Amniotic epithelial cell (primary cell): ENCODE measurements at regions not wholly inside any gene's neighbourhood (a gene's known extent, or its start where the extent isn't known, plus 50 kb on each side); places are given as distances from the start of the nearest gene placed in this dataset.

ENCODE experiments used
- DNase-seq: peaks from one replicate; pipeline ENCODE4 v3.0.0-alpha.2; 2010; ENCODE audit warnings: low read depth

- DNase-seq: no peak
These were observed 59.6 kb downstream of the OLIG3 start for GRCh38 chr6:137434640-137435039.

- no peak for DNase-seq
These were observed 62.1 kb downstream of the OLIG3 start for GRCh38 chr6:137432054-137432611.

GRCh38 chr6:137430954-137431353 is 63.2 kb downstream of the OLIG3 start:
- no peak for DNase-seq

- no peak for DNase-seq
These were observed 66.4 kb downstream of the OLIG3 start for GRCh38 chr6:137427656-137428290.

- DNase-seq: no peak
These were observed 68.0 kb downstream of the OLIG3 start for GRCh38 chr6:137426007-137426689.

- no peak for DNase-seq
These were observed 69.9 kb downstream of the OLIG3 start for GRCh38 chr6:137424251-137424650.

GRCh38 chr6:137423451-137424168 is 70.6 kb downstream of the OLIG3 start:
- DNase-seq: no peak

- peak; percentile 5 for DNase-seq
These were observed 76.8 kb downstream of the OLIG3 start for GRCh38 chr6:137417396-137417795.

- peak; percentile 68 for DNase-seq
These were observed 77.7 kb downstream of the OLIG3 start for GRCh38 chr6:137416376-137417109.

GRCh38 chr6:137415834-137416190 is 78.4 kb downstream of the OLIG3 start:
- DNase-seq: no peak

GRCh38 chr6:137415127-137415833 is 78.9 kb downstream of the OLIG3 start:
- DNase-seq: peak; percentile 52

GRCh38 chr6:137414599-137414998 is 79.6 kb downstream of the OLIG3 start:
- no peak for DNase-seq

- DNase-seq: no peak
These were observed 80.7 kb downstream of the OLIG3 start for GRCh38 chr6:137413482-137413881.

- DNase-seq: no peak
These were observed 81.6 kb downstream of the OLIG3 start for GRCh38 chr6:137412562-137412961.

GRCh38 chr6:137409266-137409777 is 84.9 kb downstream of the OLIG3 start:
- DNase-seq: no peak

GRCh38 chr6:137407816-137408215 is 86.4 kb downstream of the OLIG3 start:
- DNase-seq: no peak

- no peak for DNase-seq
These were observed 88.4 kb downstream of the OLIG3 start for GRCh38 chr6:137405806-137406205.

- no peak for DNase-seq
These were observed 90.3 kb downstream of the OLIG3 start for GRCh38 chr6:137403855-137404254.

- no peak for DNase-seq
These were observed 90.8 kb downstream of the OLIG3 start for GRCh38 chr6:137403443-137403842.

GRCh38 chr6:137402143-137402680 is 92.0 kb downstream of the OLIG3 start:
- DNase-seq: no peak

- no peak for DNase-seq
These were observed 93.1 kb downstream of the OLIG3 start for GRCh38 chr6:137401088-137401487.
